Ascending aorta (tissue), 2 donors: ENCODE measurements at regions not wholly inside any gene's neighbourhood (a gene's known extent, or its start where the extent isn't known, plus 50 kb on each side); places are given as distances from the start of the nearest gene placed in this dataset.

Source experiments
- DNase-seq, 2 donors: peaks; one replicate each; pipeline ENCODE4 v3.0.0-alpha.2; 2019; ENCODE audit warnings: low spot score in 2 of 2
- H3K27ac ChIP-seq, 2 donors: fragments of 200-600 bp; sonication (generic); one replicate each; pipeline ENCODE4 v1.5.1; 2016 to 2017; ENCODE audit warnings: mild to moderate bottlenecking in 1 of 2
- H3K27me3 ChIP-seq: fragments of 200-600 bp; sonication (generic); one replicate; pipeline ENCODE4 v1.5.1; 2017
- H3K36me3 ChIP-seq, 2 donors: fragments of 200-600 bp; sonication (generic); one replicate each; pipeline ENCODE4 v1.5.1; 2016
- H3K4me1 ChIP-seq, 2 donors: fragments of 200-600 bp; sonication (generic); one replicate each; pipeline ENCODE4 v1.5.1; 2016 to 2017; ENCODE audit warnings: mild to moderate bottlenecking in 1 of 2
- H3K4me3 ChIP-seq, 2 donors: fragments of 200-600 bp; sonication (generic); one replicate each; pipeline ENCODE4 v1.5.1; 2016 to 2017; ENCODE audit warnings: mild to moderate bottlenecking in 1 of 2
- H3K9me3 ChIP-seq, 2 donors: fragments of 200-600 bp; sonication (generic); one replicate each; pipeline ENCODE4 v1.5.1; 2016
- intact Hi-C: fragments of 100-400 bp; cut with DNase I; formaldehyde crosslinking; loops from one replicate; pipeline ENCODE4 v1.15.1; 2023
- TF ChIP-seq, protein P1 (sequence below), 3 experiments: fragments of 200-600 bp in 2 of 3; fragments of 450-650 bp in 1 of 3; sonication (generic) in 2 of 3; IDR thresholded peaks; one replicate each; pipeline ENCODE4 v1.5.1; 2016 to 2019; ENCODE audit warnings: antibody characterized with exemption in 3 of 3, mild to moderate bottlenecking in 1 of 3, moderate library complexity in 1 of 3

DNA sequence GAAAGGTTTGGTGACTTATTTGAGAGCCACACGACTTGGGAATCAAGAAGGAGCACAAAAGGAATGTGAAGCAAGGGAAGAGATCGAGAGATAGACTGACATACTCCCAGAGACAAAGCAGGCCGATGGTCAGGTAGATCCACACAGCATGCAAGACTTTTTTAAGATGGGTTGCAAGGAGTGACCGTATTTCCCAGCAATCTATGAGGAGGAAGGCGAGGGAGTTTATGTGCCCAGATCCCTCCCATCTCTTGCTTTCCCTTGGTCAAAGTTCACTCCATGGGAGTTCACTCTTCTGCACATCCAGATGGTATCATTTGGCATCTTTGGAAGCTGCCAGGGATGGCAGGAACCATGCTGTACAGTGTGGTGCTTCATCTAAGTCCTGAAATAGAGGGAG lies 148.9 kb downstream of the RMI1 start:
- no peak for DNase-seq

DNA sequence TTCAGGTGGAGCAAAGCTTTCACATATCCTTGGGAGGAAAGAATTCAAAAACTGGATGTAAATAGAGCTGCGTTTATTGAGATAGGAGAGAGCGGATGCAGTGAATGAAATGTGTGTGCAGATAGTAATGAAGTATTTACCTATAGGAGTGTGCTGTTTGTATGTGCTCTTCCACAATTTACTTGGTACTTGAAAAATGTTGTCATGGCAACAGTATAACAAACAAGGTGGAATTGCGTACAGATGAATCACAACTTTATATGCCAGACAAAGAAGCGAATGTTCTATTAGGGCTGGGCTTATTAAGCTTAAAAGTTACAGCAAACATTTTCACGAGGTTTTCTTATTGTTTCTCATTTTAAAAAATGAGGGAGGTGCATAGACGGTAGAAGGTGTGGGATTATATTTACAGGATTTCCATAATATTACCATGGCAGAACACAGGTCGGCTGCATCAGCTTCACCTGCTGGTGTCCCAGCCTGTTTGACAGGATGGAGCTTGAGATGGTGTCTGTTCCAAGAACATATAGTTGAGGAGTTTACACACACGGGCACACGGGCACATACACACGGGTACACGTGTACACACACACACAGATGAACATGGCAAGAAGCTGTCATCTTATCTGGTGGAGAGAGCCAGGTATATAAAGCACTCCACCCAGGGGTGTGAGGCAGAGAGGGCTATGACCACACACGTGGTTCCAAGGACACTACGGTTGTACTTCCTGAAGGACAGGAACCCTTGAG lies 155.7 kb downstream of the RMI1 start:
- no peak overlapping the region for H3K4me3 ChIP-seq
- H3K27me3 ChIP-seq: peaks cover 10% of the 10 kb centered on the region
- no peaks in the 10 kb centered on the region for H3K36me3 ChIP-seq
- no peak for DNase-seq
- peaks cover 0 to 8% of the 10 kb centered on the region in 2 donors for H3K4me1 ChIP-seq
- H3K27ac ChIP-seq: no peak overlapping the region
- TF ChIP-seq, protein P1, sequence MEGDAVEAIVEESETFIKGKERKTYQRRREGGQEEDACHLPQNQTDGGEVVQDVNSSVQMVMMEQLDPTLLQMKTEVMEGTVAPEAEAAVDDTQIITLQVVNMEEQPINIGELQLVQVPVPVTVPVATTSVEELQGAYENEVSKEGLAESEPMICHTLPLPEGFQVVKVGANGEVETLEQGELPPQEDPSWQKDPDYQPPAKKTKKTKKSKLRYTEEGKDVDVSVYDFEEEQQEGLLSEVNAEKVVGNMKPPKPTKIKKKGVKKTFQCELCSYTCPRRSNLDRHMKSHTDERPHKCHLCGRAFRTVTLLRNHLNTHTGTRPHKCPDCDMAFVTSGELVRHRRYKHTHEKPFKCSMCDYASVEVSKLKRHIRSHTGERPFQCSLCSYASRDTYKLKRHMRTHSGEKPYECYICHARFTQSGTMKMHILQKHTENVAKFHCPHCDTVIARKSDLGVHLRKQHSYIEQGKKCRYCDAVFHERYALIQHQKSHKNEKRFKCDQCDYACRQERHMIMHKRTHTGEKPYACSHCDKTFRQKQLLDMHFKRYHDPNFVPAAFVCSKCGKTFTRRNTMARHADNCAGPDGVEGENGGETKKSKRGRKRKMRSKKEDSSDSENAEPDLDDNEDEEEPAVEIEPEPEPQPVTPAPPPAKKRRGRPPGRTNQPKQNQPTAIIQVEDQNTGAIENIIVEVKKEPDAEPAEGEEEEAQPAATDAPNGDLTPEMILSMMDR (IDR thresholded peaks at IDR 0.05): no peak
- no peaks in the 10 kb centered on the region for H3K9me3 ChIP-seq
- intact Hi-C loops: loop anchor here (5.0 kb wide), 1 partner anchor 36 kb away; no protein-coding TSS in a partner anchor

More for the DNA sequence above, 148.9 kb downstream of the RMI1 start:
- H3K27me3 ChIP-seq: no peaks in the 10 kb centered on the region
- no peaks in the 10 kb centered on the region for H3K9me3 ChIP-seq
- H3K4me1 ChIP-seq: no peaks in the 10 kb centered on the region
- intact Hi-C loops: no loop called here
- no peaks in the 10 kb centered on the region for H3K36me3 ChIP-seq
- no peak overlapping the region for H3K4me3 ChIP-seq
- no peak overlapping the region for H3K27ac ChIP-seq
- TF ChIP-seq, protein P1 (IDR thresholded peaks at IDR 0.05): no peak

DNA sequence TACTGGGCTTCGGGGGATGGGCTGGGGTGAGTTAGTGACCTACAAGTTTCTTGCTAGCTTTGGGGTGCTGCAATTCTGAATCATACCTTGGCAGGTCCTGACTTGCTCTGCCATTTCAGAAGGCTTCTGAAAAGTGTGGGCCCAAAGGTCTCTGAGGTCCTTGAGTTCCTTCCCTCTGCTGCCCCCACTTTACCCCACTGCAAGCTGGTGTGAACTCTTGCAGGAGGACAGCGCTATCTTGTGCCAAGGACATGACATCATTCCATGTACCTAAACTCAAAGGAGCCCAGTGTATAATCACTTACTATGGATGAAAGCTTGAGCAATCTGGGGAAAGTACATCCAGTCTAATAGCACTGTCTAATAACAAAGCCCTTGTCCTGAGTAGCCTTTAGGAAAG lies 157.4 kb downstream of the RMI1 start:
- TF ChIP-seq, protein P1 (IDR thresholded peaks at IDR 0.05): no peak
- no peak overlapping the region for H3K27ac ChIP-seq

DNA sequence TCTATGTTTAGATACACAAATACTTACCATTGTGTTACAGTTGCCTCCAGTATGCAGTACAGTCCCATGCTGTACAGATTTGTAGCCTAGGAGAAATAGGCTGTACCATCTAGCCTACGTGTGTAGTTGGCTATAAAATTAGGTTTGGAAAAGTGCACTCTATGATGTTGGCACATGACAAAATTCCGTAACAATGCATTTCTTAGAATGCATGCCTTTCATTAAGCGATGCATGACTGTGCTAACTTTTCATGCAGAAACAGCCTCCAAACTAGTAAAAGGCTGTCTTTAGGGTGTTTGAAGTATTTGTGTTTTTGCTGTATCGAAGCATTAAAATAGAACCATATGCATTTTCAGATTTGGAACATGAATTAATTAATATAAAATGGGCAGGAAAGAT lies 157.9 kb downstream of the RMI1 start:
- DNase-seq: no peak
- intact Hi-C loops: loop anchor here (5.0 kb wide), 1 partner anchor 34 kb away; no protein-coding TSS in a partner anchor
- H3K4me1 ChIP-seq: peaks cover 0 to 8% of the 10 kb centered on the region in 2 donors
- H3K36me3 ChIP-seq: no peaks in the 10 kb centered on the region
- peaks cover 15% of the 10 kb centered on the region for H3K27me3 ChIP-seq
- TF ChIP-seq, protein P1 (IDR thresholded peaks at IDR 0.05): no peak
- no peak overlapping the region for H3K4me3 ChIP-seq
- no peaks in the 10 kb centered on the region for H3K9me3 ChIP-seq
- no peak overlapping the region for H3K27ac ChIP-seq

More for the DNA sequence above, 157.4 kb downstream of the RMI1 start:
- intact Hi-C loops: loop anchor here (5.0 kb wide), 1 partner anchor 34 kb away; no protein-coding TSS in a partner anchor
- no peak for DNase-seq
- no peaks in the 10 kb centered on the region for H3K9me3 ChIP-seq
- peaks cover 0 to 8% of the 10 kb centered on the region in 2 donors for H3K4me1 ChIP-seq
- H3K4me3 ChIP-seq: no peak overlapping the region
- peaks cover 15% of the 10 kb centered on the region for H3K27me3 ChIP-seq
- H3K36me3 ChIP-seq: no peaks in the 10 kb centered on the region

DNA sequence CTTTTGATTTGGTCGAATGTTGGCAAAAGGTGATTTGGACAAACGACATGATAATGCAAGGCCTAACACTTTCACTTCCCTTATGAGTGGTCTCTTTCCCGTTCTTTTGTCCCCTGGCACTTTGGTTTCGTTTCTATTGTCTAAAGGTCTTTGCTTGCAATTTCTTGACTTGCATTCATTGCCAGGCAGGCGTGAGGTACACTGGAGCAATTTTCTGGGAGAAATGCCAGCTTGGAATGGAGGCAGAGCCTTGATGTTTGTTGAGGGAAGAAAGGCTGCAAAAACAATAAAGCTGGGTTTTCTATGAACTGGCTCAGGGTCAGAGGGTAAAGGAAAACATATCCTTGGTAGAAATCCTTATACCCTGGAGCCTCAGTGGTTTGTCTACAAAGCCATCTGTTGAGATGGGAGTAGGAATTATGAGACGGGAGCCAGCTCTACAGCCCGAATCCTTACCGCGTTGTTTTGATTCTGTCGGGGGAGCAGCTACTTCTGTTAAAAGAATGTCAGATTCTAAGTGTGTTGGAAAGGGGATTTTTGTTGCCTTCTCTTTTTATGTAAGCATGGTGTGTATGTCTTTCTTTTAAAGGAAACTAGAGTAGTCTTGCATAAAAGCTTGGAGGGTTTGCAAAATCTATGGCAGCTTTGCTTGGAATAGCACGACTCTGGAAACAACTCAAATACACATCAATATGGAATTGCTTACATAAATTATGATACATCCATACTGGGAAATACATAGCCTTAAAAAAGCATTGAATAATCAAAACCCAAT lies 158.9 kb downstream of the RMI1 start:
- no peak overlapping the region for H3K4me3 ChIP-seq
- DNase-seq: no peak
- TF ChIP-seq, protein P1 (IDR thresholded peaks at IDR 0.05): no peak
- no peaks in the 10 kb centered on the region for H3K36me3 ChIP-seq
- no peaks in the 10 kb centered on the region for H3K9me3 ChIP-seq
- H3K4me1 ChIP-seq: peaks cover 0 to 8% of the 10 kb centered on the region in 2 donors
- H3K27me3 ChIP-seq: peaks cover 15% of the 10 kb centered on the region
- no peak overlapping the region for H3K27ac ChIP-seq
- intact Hi-C loops: loop anchor here (5.0 kb wide), 1 partner anchor 33 kb away; no protein-coding TSS in a partner anchor
